ENCODE measurements at regions not wholly inside any gene's neighbourhood (a gene's known extent, or its start where the extent isn't known, plus 50 kb on each side); places are given as distances from the start of the nearest gene placed in this dataset.

DNA sequence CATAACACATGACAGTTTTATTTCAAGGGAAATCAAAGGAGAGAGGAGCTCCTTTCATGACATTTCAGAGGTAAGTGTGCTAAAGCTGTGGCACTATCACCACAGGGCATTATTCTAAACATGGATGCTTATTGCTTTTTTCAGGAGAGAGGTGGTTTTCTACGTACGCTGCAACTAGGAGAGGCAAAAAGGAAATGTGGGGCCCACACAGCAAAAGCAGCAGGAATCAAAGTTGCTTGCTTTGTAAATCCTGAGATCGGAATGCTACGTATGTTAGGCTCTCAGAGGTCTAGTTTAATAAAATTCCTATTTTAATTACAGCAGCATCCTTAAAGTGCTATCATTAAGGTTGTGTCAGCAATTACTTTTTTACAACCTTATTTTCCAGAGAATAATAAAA is 55.0 kb upstream of the GRIP1 start:
- no peak overlapping the region for H3K4me2 ChIP-seq (ENCODE audit: low read depth, low read length)
- 20% methylated on average over 4 of the region's 4 CpGs for WGBS (ENCODE audit: low lambda C conversion rate)
- H3K27me3 ChIP-seq (ENCODE audit: control insufficient read depth in 1 of 2, insufficient read depth in 2 of 2, low read length in 2 of 2) = no peaks in the 10 kb centered on the region
- CTCF ChIA-PET (ENCODE audit: low intra/inter-chr PET ratio, low total read pairs) = no interaction called here
- no peak overlapping the region for H2AFZ ChIP-seq (ENCODE audit: low read length)
- TF ChIP-seq MNT (IDR thresholded peaks at IDR 0.05) (no peak), MAFK (conservative IDR thresholded peaks at IDR 0.05 in 1 of 2, IDR thresholded peaks at IDR 0.05 in 1 of 2; ENCODE audit: low read length in 2 of 2) (peak in 1 of 2 experiments; percentile 17; a peak in 1 of 4 replicates)
- no peaks in the 10 kb centered on the region for H3K36me3 ChIP-seq (replicated peaks in 1 of 2; ENCODE audit: control insufficient read depth in 1 of 2, insufficient read depth in 2 of 2, low read length in 2 of 2)
- H3K4me1 ChIP-seq (ENCODE audit: insufficient read depth, low read length) = no peaks in the 10 kb centered on the region
- no peak overlapping the region for H3K4me3 ChIP-seq (replicated peaks in 1 of 3; ENCODE audit: insufficient read depth in 1 of 3, low read depth in 2 of 3, low read length in 3 of 3)
- no peak for FAIRE-seq
- H3K79me2 ChIP-seq (ENCODE audit: insufficient read depth, low read length) = no peaks in the 10 kb centered on the region
- in situ Hi-C loops (cut with HindIII; ENCODE audit: extremely low pct_ligation_motif_present, low pct_unique_long_range_greater_than_20kb) = no loop called here
- intact Hi-C loops (cut with micrococcal nuclease; ENCODE audit: unreplicated experiment) = no loop called here
- no peak for ATAC-seq
- no peaks in the 10 kb centered on the region for H3K9me3 ChIP-seq (ENCODE audit: low read length)
- DNase-seq (ENCODE audit: low spot score) = no peak
- H4K20me1 ChIP-seq (ENCODE audit: insufficient read depth, low read length) = no peaks in the 10 kb centered on the region
- POLR2A ChIA-PET = no interaction called here
- H3K9ac ChIP-seq (ENCODE audit: insufficient read depth, low read depth, low read length) = no peak overlapping the region
- no peak overlapping the region for H3K27ac ChIP-seq (ENCODE audit: extremely low read length, insufficient read depth, low read length)
- BruUV-seq (replicated peaks) = no TSS peak

- DNase-seq (ENCODE audit: low spot score) (no peak), FAIRE-seq (no peak), ATAC-seq (no peak)
- H3K27ac ChIP-seq (ENCODE audit: extremely low read length, insufficient read depth, low read length) = no peak overlapping the region
- H3K9ac ChIP-seq (ENCODE audit: insufficient read depth, low read depth, low read length) = no peak overlapping the region
- 5% methylated on average over 4 of the region's 4 CpGs for WGBS (ENCODE audit: low lambda C conversion rate)
- no peak overlapping the region for H3K4me3 ChIP-seq (replicated peaks in 1 of 3; ENCODE audit: insufficient read depth in 1 of 3, low read depth in 2 of 3, low read length in 3 of 3)
- ChIA-PET POLR2A (no interaction called here), CTCF (ENCODE audit: low intra/inter-chr PET ratio, low total read pairs) (no interaction called here)
- H3K9me3 ChIP-seq (ENCODE audit: low read length) = no peaks in the 10 kb centered on the region
- no peaks in the 10 kb centered on the region for H3K79me2 ChIP-seq (ENCODE audit: insufficient read depth, low read length)
- no peaks in the 10 kb centered on the region for H3K27me3 ChIP-seq (ENCODE audit: control insufficient read depth in 1 of 2, insufficient read depth in 2 of 2, low read length in 2 of 2)
- no peak overlapping the region for H3K4me2 ChIP-seq (ENCODE audit: low read depth, low read length)
- H3K36me3 ChIP-seq (replicated peaks in 1 of 2; ENCODE audit: control insufficient read depth in 1 of 2, insufficient read depth in 2 of 2, low read length in 2 of 2) = no peaks in the 10 kb centered on the region
- no peak overlapping the region for H2AFZ ChIP-seq (ENCODE audit: low read length)
- H3K4me1 ChIP-seq (ENCODE audit: insufficient read depth, low read length) = no peaks in the 10 kb centered on the region
- TF ChIP-seq GMEB1 (CRISPR knock-in tag; IDR thresholded peaks at IDR 0.05; ENCODE audit: borderline replicate concordance) = no peak
- TF ChIP-seq ZSCAN21 (CRISPR knock-in tag; IDR thresholded peaks at IDR 0.05; ENCODE audit: borderline replicate concordance) = no peak
- no peak for TF ChIP-seq NR2F2 (IDR thresholded peaks at IDR 0.05; ENCODE audit: borderline replicate concordance, low read depth)
- no peak for TF ChIP-seq ZBTB34 (CRISPR knock-in tag; IDR thresholded peaks at IDR 0.05)
- no peak for TF ChIP-seq CEBPG (CRISPR knock-in tag; IDR thresholded peaks at IDR 0.05)
- no peak for TF ChIP-seq HOXA9 (CRISPR knock-in tag; IDR thresholded peaks at IDR 0.05; ENCODE audit: borderline replicate concordance)
- no peak for TF ChIP-seq SAFB2 (CRISPR knock-in tag; IDR thresholded peaks at IDR 0.05; ENCODE audit: borderline replicate concordance, low read depth)
- no peak for TF ChIP-seq ZNF598 (CRISPR knock-in tag; IDR thresholded peaks at IDR 0.05; ENCODE audit: borderline replicate concordance)
- in situ Hi-C loops (cut with HindIII; ENCODE audit: extremely low pct_ligation_motif_present, low pct_unique_long_range_greater_than_20kb) (no loop called here), intact Hi-C loops (cut with micrococcal nuclease; ENCODE audit: unreplicated experiment) (no loop called here)
- H4K20me1 ChIP-seq (ENCODE audit: insufficient read depth, low read length) = no peaks in the 10 kb centered on the region
- no TSS peak for BruUV-seq (replicated peaks)
These were observed 56.4 kb upstream of the GRIP1 start for GRCh38 chr12:66735275-66735674.

All from HepG2 (cell line).